Peyer's patch (tissue), 4 donors: ENCODE measurements at regions not wholly inside any gene's neighbourhood (a gene's known extent, or its start where the extent isn't known, plus 50 kb on each side); places are given as distances from the start of the nearest gene placed in this dataset.

ENCODE experiments used
- DNase-seq, 3 donors: peaks; one replicate each; pipeline ENCODE4 v3.0.0-alpha.2; 2017 to 2019
- H3K27ac ChIP-seq, 4 donors: fragments of 200-600 bp; sonication (generic); one replicate each; pipeline ENCODE4 v1.5.1; 2016 to 2019
- H3K27me3 ChIP-seq, 2 donors: fragments of 200-600 bp; sonication (generic); one replicate each; pipeline ENCODE4 v1.5.1; 2019
- H3K36me3 ChIP-seq, 3 donors: fragments of 200-600 bp; sonication (generic); one replicate each; pipeline ENCODE4 v1.5.1; 2016 to 2019
- H3K4me1 ChIP-seq, 4 donors: fragments of 200-600 bp; sonication (generic); one replicate each; pipeline ENCODE4 v1.5.1; 2016 to 2019
- H3K4me3 ChIP-seq, 4 donors: fragments of 200-600 bp; sonication (generic); 1 replicate in 3 of 4; 2 replicates in 1 of 4; pipeline ENCODE4 v1.5.1; 2016 to 2019; ENCODE audit warnings: mild to moderate bottlenecking in 1 of 4
- H3K9me3 ChIP-seq, 4 donors: fragments of 200-600 bp; sonication (generic); one replicate each; pipeline ENCODE4 v1.5.1; 2016 to 2019; ENCODE audit warnings: mild to moderate bottlenecking in 1 of 4
- CTCF ChIP-seq, 6 experiments: fragments of 450-650 bp in 4 of 6; fragments of 200-600 bp in 2 of 6; sonication (generic) in 1 of 6; IDR thresholded peaks; one replicate each; pipeline ENCODE4 v1.5.1; 2017 to 2019; ENCODE audit warnings: antibody characterized with exemption in 6 of 6, mild to moderate bottlenecking in 3 of 6, moderate library complexity in 1 of 6
- POLR2A ChIP-seq, 2 donors: fragments of 450-650 bp; IDR thresholded peaks; one replicate each; pipeline ENCODE4 v1.5.1; 2017; ENCODE audit warnings: antibody characterized with exemption in 2 of 2, mild to moderate bottlenecking in 2 of 2, moderate library complexity in 2 of 2

GRCh38 chr18:25647404-25647803 lies 295.4 kb upstream of the ZNF521 start:
- no peak for DNase-seq
- Histone ChIP-seq H3K27me3 (no peaks in the 10 kb centered on the region), H3K4me1 (no peaks in the 10 kb centered on the region), H3K4me3 (no peak overlapping the region), H3K9me3 (no peaks in the 10 kb centered on the region), H3K36me3 (no peaks in the 10 kb centered on the region), H3K27ac (no peak overlapping the region)
- TF ChIP-seq POLR2A (IDR thresholded peaks at IDR 0.05) (no peak), CTCF (IDR thresholded peaks at IDR 0.05) (no peak)

- no peaks in the 10 kb centered on the region for H3K9me3 ChIP-seq
- H3K36me3 ChIP-seq, result no peaks in the 10 kb centered on the region
- no peak for DNase-seq
- H3K27me3 ChIP-seq, result no peaks in the 10 kb centered on the region
- no peak overlapping the region for H3K27ac ChIP-seq
- no peak for TF ChIP-seq POLR2A (IDR thresholded peaks at IDR 0.05)
- TF ChIP-seq CTCF (IDR thresholded peaks at IDR 0.05), result no peak
- H3K4me1 ChIP-seq, result no peaks in the 10 kb centered on the region
- no peak overlapping the region for H3K4me3 ChIP-seq
Observed at GRCh38 chr18:25646971-25647370, 295.0 kb upstream of the ZNF521 start.

- Histone ChIP-seq H3K36me3 (no peaks in the 10 kb centered on the region), H3K4me1 (no peaks in the 10 kb centered on the region), H3K9me3 (no peaks in the 10 kb centered on the region), H3K27ac (no peak overlapping the region), H3K27me3 (no peaks in the 10 kb centered on the region), H3K4me3 (no peak overlapping the region)
- no peak for DNase-seq
- no peak for TF ChIP-seq CTCF (IDR thresholded peaks at IDR 0.05)
- TF ChIP-seq POLR2A (IDR thresholded peaks at IDR 0.05), result no peak
Observed at GRCh38 chr18:25639596-25639995, 287.6 kb upstream of the ZNF521 start.

- Histone ChIP-seq H3K4me1 (no peaks in the 10 kb centered on the region), H3K27me3 (no peaks in the 10 kb centered on the region), H3K4me3 (no peak overlapping the region), H3K9me3 (no peaks in the 10 kb centered on the region), H3K27ac (no peak overlapping the region), H3K36me3 (no peaks in the 10 kb centered on the region)
- no peak for DNase-seq
- TF ChIP-seq POLR2A (IDR thresholded peaks at IDR 0.05) (no peak), CTCF (IDR thresholded peaks at IDR 0.05) (no peak)
Observed at GRCh38 chr18:25633563-25633962, 281.6 kb upstream of the ZNF521 start.

GRCh38 chr18:25630682-25631081 lies 278.7 kb upstream of the ZNF521 start:
- DNase-seq, result no peak
- TF ChIP-seq POLR2A (IDR thresholded peaks at IDR 0.05) (no peak), CTCF (IDR thresholded peaks at IDR 0.05) (no peak)
- no peak overlapping the region for H3K27ac ChIP-seq
- no peaks in the 10 kb centered on the region for H3K36me3 ChIP-seq
- no peaks in the 10 kb centered on the region for H3K4me1 ChIP-seq
- H3K27me3 ChIP-seq, result no peaks in the 10 kb centered on the region
- H3K4me3 ChIP-seq, result no peak overlapping the region
- H3K9me3 ChIP-seq, result no peaks in the 10 kb centered on the region

GRCh38 chr18:25621682-25622081 lies 269.7 kb upstream of the ZNF521 start:
- Histone ChIP-seq H3K4me3 (no peak overlapping the region), H3K4me1 (no peaks in the 10 kb centered on the region), H3K9me3 (no peaks in the 10 kb centered on the region), H3K36me3 (no peaks in the 10 kb centered on the region), H3K27ac (no peak overlapping the region), H3K27me3 (no peaks in the 10 kb centered on the region)
- DNase-seq, result no peak
- TF ChIP-seq CTCF (IDR thresholded peaks at IDR 0.05) (no peak), POLR2A (IDR thresholded peaks at IDR 0.05) (no peak)
